PC-9 (cell line): ENCODE measurements at regions not wholly inside any gene's neighbourhood (a gene's known extent, or its start where the extent isn't known, plus 50 kb on each side); places are given as distances from the start of the nearest gene placed in this dataset.

Experiments used
- BruUV-seq: library from RNA; stranded (reverse); fragments of 400-500 nt; replicated peaks from 2 replicates; lab custom pipeline; 2021; lab: Mats Ljungman, UMichigan
- CTCF ChIA-PET: fragments of 300-600 bp; sonication (Branson Sonifier 250); formaldehyde crosslinking; loops from one replicate; lab custom pipeline; 2022; ENCODE audit warnings: antibody characterized with exemption; lab: Charles Lee
- POLR2A ChIA-PET: fragments of 300-600 bp; sonication (Branson Sonifier 250); formaldehyde crosslinking; loops from one replicate; lab custom pipeline; 2022; ENCODE audit warnings: antibody characterized with exemption; ENCODE audit not compliant: unreplicated experiment; lab: Charles Lee
- DNase-seq, 2 experiments: peaks; one replicate each; pipeline versions ENCODE4 v3.0.0 to v3.0.0-alpha.2; 2015 to 2022; ENCODE audit warnings: mixed read lengths in 1 of 2
- H2AFZ ChIP-seq: fragments of 200-600 bp; sonication (generic); 2 replicates; pipeline ENCODE4 v1.8.1; 2017; ENCODE audit warnings: antibody characterized with exemption
- H3F3A ChIP-seq: fragments of 200-600 bp; sonication (generic); 2 replicates; pipeline ENCODE4 v1.8.1; 2017; ENCODE audit warnings: antibody characterized with exemption, mild to moderate bottlenecking, low read depth; ENCODE audit not compliant: insufficient read depth
- H3K27ac ChIP-seq: fragments of 200-600 bp; sonication (generic); 2 replicates; pipeline ENCODE4 v1.6.1; 2016; ENCODE audit warnings: mixed run types
- H3K27me3 ChIP-seq: fragments of 200-600 bp; sonication (generic); 2 replicates; pipeline ENCODE4 v1.6.1; 2016; ENCODE audit warnings: low read depth, mixed run types; ENCODE audit not compliant: insufficient read depth
- H3K36me3 ChIP-seq: fragments of 200-600 bp; sonication (generic); 2 replicates; pipeline ENCODE4 v1.6.1; 2016; ENCODE audit warnings: low read depth, mixed run types
- H3K4me1 ChIP-seq: fragments of 200-600 bp; sonication (generic); replicated peaks from 2 replicates; pipeline ENCODE4 v1.6.1; 2016; ENCODE audit warnings: mixed run types; ENCODE audit not compliant: insufficient read depth
- H3K4me2 ChIP-seq: fragments of 200-600 bp; sonication (generic); 2 replicates; pipeline ENCODE4 v1.6.1; 2017; ENCODE audit warnings: mixed run types
- H3K4me3 ChIP-seq: fragments of 200-600 bp; sonication (generic); 2 replicates; pipeline ENCODE4 v1.6.1; 2016; ENCODE audit warnings: mixed run types
- H3K79me2 ChIP-seq: fragments of 200-600 bp; sonication (generic); 2 replicates; pipeline ENCODE4 v1.6.1; 2017; ENCODE audit warnings: low read depth, mixed run types
- H3K9me2 ChIP-seq: fragments of 200-600 bp; sonication (generic); 2 replicates; pipeline ENCODE4 v1.8.1; 2017; ENCODE audit warnings: mild to moderate bottlenecking; ENCODE audit not compliant: insufficient read depth
- H3K9me3 ChIP-seq: fragments of 200-600 bp; sonication (generic); 2 replicates; pipeline ENCODE4 v1.8.1; 2016; ENCODE audit warnings: low read depth; ENCODE audit not compliant: insufficient read depth
- H4K20me1 ChIP-seq: fragments of 200-600 bp; sonication (generic); 2 replicates; pipeline ENCODE4 v1.8.1; 2017; ENCODE audit not compliant: insufficient read depth
- EZH2 ChIP-seq: fragments of 200-600 bp; sonication (generic); IDR thresholded peaks from 2 replicates; pipeline ENCODE4 v1.8.0; 2017; ENCODE audit warnings: antibody characterized with exemption, low read depth
- intact Hi-C: fragments of 100-400 bp; cut with micrococcal nuclease; formaldehyde crosslinking; loops from one replicate; pipeline ENCODE4 v1.10.0; 2022; ENCODE audit not compliant: unreplicated experiment
- TF ChIP-seq, protein P1 (sequence below): fragments of 200-600 bp; sonication (generic); conservative IDR thresholded peaks from 2 replicates; pipeline ENCODE4 v1.6.1; 2017; ENCODE audit warnings: mixed run types, antibody characterized with exemption, mild to moderate bottlenecking, moderate library complexity

DNA sequence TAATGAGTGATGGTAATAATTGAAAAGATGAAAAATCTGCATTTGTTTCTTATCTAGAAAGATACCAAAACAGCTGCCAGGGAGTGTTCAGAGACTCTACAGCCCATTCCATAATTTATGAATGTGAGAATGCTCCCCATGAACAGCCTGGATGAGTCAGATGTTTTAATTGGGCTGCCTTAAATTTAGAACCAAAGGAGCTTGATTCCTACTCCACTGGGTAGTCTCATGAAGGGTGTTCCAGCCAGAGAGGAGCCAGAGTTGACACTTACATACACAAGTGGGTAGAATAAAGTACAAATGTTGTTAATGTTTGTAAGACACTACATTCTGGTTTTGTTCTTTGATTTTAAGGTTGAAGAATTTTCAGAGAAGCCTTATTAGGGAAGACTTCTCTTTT lies 123.2 kb upstream of the PRNP start:
- H3K4me1 ChIP-seq = no peaks in the 10 kb centered on the region
- no peak overlapping the region for H2AFZ ChIP-seq
- H3K4me2 ChIP-seq = no peak overlapping the region
- ChIA-PET CTCF (no interaction called here), POLR2A (no interaction called here)
- no peak overlapping the region for H3K27ac ChIP-seq
- DNase-seq = no peak
- H3K9me3 ChIP-seq = peaks cover 7% of the 10 kb centered on the region; the same call in 1 of the 2 replicates
- BruUV-seq = no TSS peak
- H3K36me3 ChIP-seq = no peaks in the 10 kb centered on the region
- H3K79me2 ChIP-seq = no peaks in the 10 kb centered on the region
- H3K9me2 ChIP-seq = no peaks in the 10 kb centered on the region
- no peak overlapping the region for H3K4me3 ChIP-seq
- TF ChIP-seq, protein P1, sequence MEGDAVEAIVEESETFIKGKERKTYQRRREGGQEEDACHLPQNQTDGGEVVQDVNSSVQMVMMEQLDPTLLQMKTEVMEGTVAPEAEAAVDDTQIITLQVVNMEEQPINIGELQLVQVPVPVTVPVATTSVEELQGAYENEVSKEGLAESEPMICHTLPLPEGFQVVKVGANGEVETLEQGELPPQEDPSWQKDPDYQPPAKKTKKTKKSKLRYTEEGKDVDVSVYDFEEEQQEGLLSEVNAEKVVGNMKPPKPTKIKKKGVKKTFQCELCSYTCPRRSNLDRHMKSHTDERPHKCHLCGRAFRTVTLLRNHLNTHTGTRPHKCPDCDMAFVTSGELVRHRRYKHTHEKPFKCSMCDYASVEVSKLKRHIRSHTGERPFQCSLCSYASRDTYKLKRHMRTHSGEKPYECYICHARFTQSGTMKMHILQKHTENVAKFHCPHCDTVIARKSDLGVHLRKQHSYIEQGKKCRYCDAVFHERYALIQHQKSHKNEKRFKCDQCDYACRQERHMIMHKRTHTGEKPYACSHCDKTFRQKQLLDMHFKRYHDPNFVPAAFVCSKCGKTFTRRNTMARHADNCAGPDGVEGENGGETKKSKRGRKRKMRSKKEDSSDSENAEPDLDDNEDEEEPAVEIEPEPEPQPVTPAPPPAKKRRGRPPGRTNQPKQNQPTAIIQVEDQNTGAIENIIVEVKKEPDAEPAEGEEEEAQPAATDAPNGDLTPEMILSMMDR = no peak
- TF ChIP-seq EZH2 = no peak
- intact Hi-C loops = no loop called here
- H3K27me3 ChIP-seq = 0 out of 2 replicates have a peak, but pooled peaks cover 7% of the 10 kb centered on the region
- H4K20me1 ChIP-seq = no peaks in the 10 kb centered on the region
- no peaks in the 10 kb centered on the region for H3F3A ChIP-seq

DNA sequence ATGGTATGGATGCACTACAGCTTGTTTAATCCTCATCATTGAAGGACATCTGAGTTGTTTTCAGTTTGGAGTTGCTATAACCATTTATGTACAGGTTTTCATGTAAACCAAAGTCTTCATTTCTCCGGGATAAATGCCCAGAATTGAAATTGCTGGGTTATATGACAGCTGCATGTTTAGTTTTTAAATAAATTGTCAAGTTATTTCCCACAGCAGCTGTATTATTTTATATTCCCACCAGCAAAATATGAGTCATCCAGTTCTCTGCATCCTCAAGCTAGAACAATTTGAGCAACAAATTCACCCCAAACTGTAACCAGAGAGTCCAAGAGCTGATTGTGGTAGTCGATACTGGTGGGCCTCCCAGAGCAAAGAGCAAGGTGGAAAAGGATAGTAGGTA lies 125.6 kb upstream of the PRNP start:
- Histone ChIP-seq H3K27me3 (0 out of 2 replicates have a peak, but pooled peaks cover 7% of the 10 kb centered on the region), H3F3A (peaks cover 4% of the 10 kb centered on the region; the same call in 1 of the 2 replicates), H3K9me3 (peaks cover 13% of the 10 kb centered on the region; the same call in 1 of the 2 replicates), H3K4me2 (no peak overlapping the region), H3K9me2 (no peaks in the 10 kb centered on the region), H3K36me3 (no peaks in the 10 kb centered on the region), H2AFZ (no peak overlapping the region), H3K4me3 (no peak overlapping the region), H4K20me1 (no peaks in the 10 kb centered on the region), H3K79me2 (no peaks in the 10 kb centered on the region), H3K4me1 (peaks cover 14% of the 10 kb centered on the region), H3K27ac (no peak overlapping the region)
- TF ChIP-seq, protein P1 = no peak
- TF ChIP-seq EZH2 = no peak
- no TSS peak for BruUV-seq
- intact Hi-C loops = no loop called here
- ChIA-PET CTCF (no interaction called here), POLR2A (no interaction called here)
- no peak for DNase-seq

DNA sequence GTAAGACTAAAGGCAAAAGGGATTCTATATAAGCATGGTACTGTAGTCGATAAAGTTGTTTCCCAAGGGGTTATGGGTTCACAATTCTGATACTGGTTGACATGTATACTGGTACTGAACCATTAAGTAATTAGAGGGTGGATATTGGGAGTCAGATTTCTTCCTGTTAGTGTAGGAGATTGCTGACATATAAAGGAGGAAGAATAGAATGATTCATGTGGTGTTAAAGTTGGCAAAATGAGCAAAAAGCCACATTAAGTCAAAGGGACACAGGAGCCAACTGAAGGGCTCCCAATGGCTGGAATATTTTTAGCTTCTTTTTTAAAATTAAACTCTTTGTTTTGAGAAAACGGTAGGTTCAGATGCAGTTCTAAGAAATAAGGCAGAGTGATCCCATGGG lies 126.3 kb upstream of the PRNP start:
- Histone ChIP-seq H3K4me2 (no peak overlapping the region), H3K36me3 (no peaks in the 10 kb centered on the region), H3K9me2 (no peaks in the 10 kb centered on the region), H3K4me3 (no peak overlapping the region), H3K27ac (no peak overlapping the region), H3K4me1 (peaks cover 21% of the 10 kb centered on the region), H4K20me1 (no peaks in the 10 kb centered on the region), H3F3A (peaks cover 12% of the 10 kb centered on the region), H3K9me3 (peaks cover 13% of the 10 kb centered on the region; the same call in 1 of the 2 replicates), H3K27me3 (0 out of 2 replicates have a peak, but pooled peaks cover 7% of the 10 kb centered on the region), H3K79me2 (no peaks in the 10 kb centered on the region), H2AFZ (no peak overlapping the region)
- no TSS peak for BruUV-seq
- ChIA-PET CTCF (no interaction called here), POLR2A (no interaction called here)
- intact Hi-C loops = no loop called here
- DNase-seq = no peak
- TF ChIP-seq, protein P1 = no peak
- no peak for TF ChIP-seq EZH2
